ENCODE measurements at regions not wholly inside any gene's neighbourhood (a gene's known extent, or its start where the extent isn't known, plus 50 kb on each side); places are given as distances from the start of the nearest gene placed in this dataset.

DNA sequence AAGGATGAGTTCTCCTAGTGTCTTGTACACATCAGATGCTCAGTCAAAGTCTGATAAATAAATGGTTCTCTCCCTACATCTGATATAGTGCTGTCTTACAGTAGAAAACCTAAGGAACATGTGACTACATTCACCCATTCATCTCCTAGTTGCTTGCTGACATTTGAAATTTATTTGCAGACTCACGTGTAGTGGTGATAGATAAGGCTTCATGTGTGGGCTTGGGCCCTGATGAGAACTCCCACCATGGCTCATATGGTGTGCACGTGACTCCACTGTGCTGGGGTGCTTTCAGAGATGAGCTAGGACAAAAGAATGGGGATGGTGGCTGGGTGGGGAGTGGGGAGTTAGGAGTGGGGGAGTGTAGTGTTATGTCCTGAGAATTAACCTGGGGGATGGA is 287.3 kb downstream of the RPS24 start:
- in situ Hi-C loops (cut with HindIII; ENCODE audit: low sequenced_read_pairs) = no loop called here
- DNase-seq (ENCODE audit: low spot score) = no peak

- no peak for DNase-seq (ENCODE audit: low spot score)
- in situ Hi-C loops (cut with HindIII; ENCODE audit: low sequenced_read_pairs) = no loop called here
Observed at GRCh38 chr10:78321500-78321899, 287.8 kb downstream of the RPS24 start.

- DNase-seq (ENCODE audit: low spot score) = no peak
- in situ Hi-C loops (cut with HindIII; ENCODE audit: low sequenced_read_pairs) = no loop called here
Observed at GRCh38 chr10:78326372-78326771, 292.7 kb downstream of the RPS24 start.

DNA sequence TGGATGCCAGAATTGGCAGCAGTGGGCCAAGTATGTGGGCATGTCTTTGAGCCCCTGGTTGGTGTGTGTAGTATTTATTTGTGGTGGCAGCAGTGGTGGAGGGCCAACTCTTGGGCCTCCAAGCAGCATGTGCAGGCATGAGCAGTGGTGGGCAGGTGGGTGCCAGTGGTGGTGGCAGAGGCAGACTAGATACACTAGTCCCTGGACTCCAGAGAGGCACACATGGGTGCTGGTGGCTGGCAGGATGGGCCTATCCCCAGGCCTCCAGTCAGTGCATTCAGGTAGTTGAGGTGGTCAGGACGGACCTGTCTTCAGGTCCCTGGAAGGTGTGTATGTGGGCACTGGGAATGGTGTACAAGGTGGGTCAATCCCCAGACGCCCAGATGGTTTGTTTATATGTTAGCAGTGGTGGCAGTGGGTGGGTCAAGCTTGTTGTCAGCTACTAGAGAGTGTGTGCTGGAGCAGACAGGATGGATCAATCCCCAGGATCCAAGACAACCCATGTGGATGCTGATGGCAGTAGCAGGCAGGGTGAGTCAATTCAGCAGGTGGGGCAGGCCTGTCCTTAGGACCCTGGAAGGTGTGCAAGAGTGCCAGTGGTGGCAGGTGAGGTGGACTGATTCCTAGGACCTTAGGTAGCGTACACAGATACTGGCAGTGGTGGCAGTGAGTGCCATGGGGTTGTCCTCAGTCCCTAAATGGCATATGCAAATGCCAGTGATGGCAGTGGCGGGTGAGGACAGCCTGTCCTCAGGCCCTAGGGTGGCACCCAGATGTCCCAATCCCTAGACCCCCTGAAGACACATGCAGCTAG is 294.3 kb downstream of the RPS24 start:
- DNase-seq (ENCODE audit: low spot score) = no peak
- in situ Hi-C loops (cut with HindIII; ENCODE audit: low sequenced_read_pairs) = no loop called here

GRCh38 chr10:78328592-78329404 is 295.1 kb downstream of the RPS24 start:
- in situ Hi-C loops (cut with HindIII; ENCODE audit: low sequenced_read_pairs) = no loop called here
- no peak for DNase-seq (ENCODE audit: low spot score)

DNA sequence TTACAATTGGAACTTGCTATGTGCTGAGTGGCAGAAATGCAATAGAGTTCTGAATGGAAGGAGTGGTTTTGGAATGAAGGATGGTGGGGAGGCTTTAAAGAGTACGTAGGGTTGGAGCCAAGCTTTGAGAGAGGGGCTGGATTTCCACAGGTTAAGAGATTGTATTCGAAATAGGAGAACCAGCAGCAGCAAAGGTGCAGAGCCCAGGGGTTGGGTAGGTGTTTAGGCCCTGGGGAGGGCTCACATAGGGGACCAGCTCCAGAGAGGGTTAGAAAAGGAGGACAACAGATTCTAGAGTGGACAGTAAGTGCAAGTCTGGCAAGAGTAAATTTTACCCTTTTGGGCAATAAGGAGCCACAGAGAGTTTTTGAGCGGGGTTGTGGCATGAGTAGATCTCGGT is 297.2 kb downstream of the RPS24 start:
- DNase-seq (ENCODE audit: low spot score) = no peak
- in situ Hi-C loops (cut with HindIII; ENCODE audit: low sequenced_read_pairs) = no loop called here

DNA sequence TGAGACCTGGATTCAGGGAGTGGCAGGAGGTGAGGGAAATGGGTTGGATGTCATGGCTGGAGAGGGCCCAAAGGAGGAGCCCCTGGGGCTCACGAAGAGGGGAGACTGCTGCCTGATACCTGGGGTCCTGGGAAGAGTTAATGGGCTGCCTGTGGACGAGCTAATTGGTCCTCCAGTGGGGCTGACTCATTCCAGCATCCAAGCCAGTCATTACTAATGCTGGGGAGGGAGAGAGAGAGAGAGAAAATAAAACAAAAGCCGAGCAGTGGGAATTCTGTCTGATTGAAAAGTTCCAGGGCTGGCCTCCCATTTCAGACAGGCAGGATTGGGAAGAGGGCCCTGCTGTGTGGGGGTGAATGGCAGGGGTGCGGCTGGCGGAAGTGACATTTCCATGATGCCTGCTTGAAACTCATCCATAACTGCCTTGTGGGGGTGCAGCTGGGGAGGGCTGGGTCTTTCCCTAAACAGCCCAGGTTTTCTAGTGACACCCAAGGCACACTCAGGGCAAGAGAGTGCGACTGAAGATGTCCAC is 297.8 kb downstream of the RPS24 start:
- DNase-seq (ENCODE audit: low spot score) = peak; percentile 17
- in situ Hi-C loops (cut with HindIII; ENCODE audit: low sequenced_read_pairs) = no loop called here

DNA sequence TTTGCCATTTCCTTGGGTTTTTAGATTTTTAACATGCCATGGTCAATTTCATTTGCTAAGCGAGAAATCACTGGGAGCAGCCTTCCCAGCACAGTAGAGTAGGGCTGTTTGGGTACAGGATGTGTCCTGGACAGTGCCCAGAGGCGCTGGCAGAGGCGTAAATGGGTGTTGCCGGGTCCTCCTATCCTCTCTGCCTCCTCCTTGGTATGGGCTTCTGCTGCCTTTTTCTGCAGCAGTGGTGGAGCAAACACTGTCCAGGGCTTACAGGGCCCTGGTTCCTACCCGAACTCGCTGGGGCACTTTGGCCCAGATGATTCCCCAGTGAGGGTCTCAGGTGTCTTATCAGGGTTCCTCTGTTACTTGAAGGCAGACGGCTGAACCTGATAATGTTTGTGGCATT is 298.3 kb downstream of the RPS24 start:
- DNase-seq (ENCODE audit: low spot score) = peak; percentile 20
- in situ Hi-C loops (cut with HindIII; ENCODE audit: low sequenced_read_pairs) = no loop called here

- DNase-seq (ENCODE audit: low spot score) = no peak
- in situ Hi-C loops (cut with HindIII; ENCODE audit: low sequenced_read_pairs) = no loop called here
Observed at GRCh38 chr10:78332657-78333056, 299.0 kb downstream of the RPS24 start.

DNA sequence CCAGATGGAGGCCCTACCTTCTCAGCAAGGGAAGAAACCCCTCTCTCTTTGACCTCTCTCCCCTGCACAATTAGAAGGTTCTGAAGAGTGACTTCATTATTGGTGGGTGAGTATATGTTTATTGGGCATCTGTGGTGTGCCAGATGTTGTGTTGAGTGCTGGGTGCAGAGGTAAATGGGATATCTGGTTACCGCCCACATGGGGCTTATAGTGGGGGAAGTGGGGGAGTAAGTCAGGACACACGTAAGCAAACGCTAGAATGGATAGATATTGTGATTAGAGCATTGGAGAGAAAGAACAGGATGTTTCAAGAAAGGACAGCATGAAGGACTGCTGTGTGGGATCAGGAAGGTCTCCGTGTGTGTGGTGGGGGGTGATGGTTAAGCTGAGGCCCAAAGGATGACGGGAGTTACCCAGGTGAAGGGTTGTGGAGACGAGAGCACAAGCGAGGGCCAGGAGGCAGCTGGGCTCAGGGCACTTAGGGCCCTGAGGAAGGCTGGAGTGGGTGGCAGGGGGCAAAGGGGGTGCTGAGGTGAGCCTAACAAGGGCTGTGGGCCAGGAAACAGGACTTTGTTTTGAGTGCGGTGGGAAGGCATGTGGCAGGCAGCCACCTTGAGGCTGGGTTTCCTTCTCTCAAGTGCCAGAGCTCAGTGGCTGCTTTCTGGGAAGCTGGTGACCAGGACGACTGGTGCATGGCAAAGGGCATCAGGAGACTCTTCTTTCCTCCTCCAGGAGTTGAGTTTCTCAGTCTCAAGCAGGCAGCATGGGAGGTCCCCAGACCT is 299.9 kb downstream of the RPS24 start:
- DNase-seq (ENCODE audit: low spot score) = no peak
- in situ Hi-C loops (cut with HindIII; ENCODE audit: low sequenced_read_pairs) = no loop called here

DNA sequence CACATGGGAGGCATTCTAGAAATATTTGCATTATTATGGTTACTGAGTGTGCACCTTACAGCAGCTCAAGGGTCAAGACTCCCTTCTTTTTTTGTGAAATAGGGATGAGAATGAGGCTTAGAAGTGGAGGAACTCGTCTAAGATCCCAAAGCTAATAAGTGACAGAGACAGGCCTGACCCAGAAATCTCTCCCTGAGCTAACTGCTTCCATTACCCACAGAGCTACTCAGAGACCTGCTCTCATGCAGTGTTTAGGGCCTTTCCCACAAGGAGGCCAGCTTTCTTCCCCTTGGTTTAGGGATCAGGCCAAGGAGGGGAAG is 301.7 kb downstream of the RPS24 start:
- in situ Hi-C loops (cut with HindIII; ENCODE audit: low sequenced_read_pairs) = no loop called here
- DNase-seq (ENCODE audit: low spot score) = no peak

DNA sequence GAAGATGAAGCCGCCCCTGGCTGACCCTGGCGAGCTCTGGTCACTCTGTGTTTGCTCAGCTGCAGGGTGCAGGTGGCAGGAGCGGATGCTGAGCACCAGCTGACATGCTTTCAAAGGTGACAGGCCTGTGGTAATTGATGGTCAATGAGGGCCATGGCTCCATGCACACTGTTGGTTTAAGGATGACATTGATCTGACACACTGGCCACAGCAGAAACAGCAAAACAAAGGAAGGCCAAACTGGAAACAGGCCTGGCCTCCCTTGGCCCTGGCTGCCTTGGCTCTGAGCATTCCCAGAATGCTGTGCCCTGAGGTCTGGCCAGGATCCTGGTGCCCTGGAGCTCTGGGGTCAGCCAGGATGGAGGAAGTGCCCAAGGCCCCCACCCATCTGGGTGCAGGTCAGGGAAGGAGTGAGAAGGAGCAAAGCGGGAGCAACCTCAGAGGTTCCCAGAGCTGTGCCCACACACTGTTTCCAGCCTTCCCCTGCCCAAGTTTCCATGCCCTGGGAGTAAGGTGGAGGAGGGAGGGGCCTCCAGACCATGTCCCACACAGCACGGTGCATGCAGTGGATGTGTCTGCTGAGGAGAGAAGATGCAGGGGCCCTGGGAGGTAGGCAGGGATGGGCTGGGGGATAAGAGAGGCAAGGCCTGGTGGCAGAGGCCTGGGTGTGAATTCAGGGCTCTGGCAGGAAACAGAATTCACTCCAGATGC is 302.2 kb downstream of the RPS24 start:
- in situ Hi-C loops (cut with HindIII; ENCODE audit: low sequenced_read_pairs) = no loop called here
- peak; percentile 19 for DNase-seq (ENCODE audit: low spot score)

- no peak for DNase-seq (ENCODE audit: low spot score)
- in situ Hi-C loops (cut with HindIII; ENCODE audit: low sequenced_read_pairs) = no loop called here
Observed at GRCh38 chr10:78336402-78336791, 302.7 kb downstream of the RPS24 start.

DNA sequence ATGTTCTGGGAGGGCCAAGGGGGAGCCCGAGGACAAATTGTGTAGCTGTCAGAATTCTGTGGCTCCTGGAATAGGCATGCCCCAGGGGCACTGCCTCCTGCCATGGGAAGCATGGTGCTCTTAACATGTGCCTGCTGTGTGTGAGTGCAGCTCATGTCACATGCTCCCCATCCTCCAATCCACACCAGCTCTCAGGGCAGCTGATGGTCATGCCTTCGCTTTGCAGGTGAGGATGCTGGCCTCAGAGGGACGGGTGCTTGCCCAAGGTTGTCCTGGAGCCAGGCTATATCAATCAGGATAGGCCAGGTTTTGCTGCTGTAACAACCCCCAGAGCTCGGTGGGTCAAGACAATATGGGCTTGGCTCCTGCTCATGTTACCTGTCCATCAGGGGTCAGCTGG is 303.4 kb downstream of the RPS24 start:
- DNase-seq (ENCODE audit: low spot score) = no peak
- in situ Hi-C loops (cut with HindIII; ENCODE audit: low sequenced_read_pairs) = no loop called here

DNA sequence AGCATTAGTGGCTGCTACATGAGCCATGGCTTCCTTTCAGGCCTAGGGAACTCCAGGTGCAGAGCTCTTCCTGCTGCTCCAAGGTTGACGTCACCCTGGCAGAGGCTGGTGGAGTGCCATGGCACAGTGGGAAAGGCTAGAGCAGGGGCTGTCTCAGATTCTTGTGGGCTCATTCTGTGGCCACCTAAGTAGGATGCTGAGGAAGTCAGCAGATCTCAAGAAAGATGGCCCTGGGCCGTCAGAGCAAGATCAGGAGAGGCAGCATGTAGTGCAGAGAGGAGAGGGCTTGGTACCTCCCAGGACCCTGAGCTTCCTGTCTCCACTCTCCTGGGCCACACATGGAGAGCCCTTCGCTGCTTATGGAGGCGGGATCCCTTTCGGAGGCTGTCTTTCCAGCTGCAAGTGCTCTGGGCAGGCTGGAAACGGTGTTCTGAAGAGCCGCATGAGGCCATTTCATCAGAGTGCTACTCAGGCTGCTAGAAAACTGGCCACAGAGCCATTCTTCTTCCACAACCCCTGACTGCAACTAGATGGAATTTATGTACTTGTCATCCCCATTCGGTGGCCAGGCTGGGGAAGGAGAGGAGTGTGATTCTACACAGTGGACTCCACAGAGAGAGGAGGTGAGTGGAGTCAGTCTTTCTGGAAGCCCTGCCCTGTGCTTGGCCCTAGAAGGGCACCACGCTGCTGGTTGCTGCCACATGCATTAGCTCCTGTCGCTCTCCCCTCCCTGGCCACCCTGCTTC is 304.2 kb downstream of the RPS24 start:
- in situ Hi-C loops (cut with HindIII; ENCODE audit: low sequenced_read_pairs) = no loop called here
- no peak for DNase-seq (ENCODE audit: low spot score)

GRCh38 chr10:78338717-78339116 is 305.1 kb downstream of the RPS24 start:
- in situ Hi-C loops (cut with HindIII; ENCODE audit: low sequenced_read_pairs) = no loop called here
- DNase-seq (ENCODE audit: low spot score) = no peak

- in situ Hi-C loops (cut with HindIII; ENCODE audit: low sequenced_read_pairs) = no loop called here
Observed at GRCh38 chr10:78339251-78339650, 305.6 kb downstream of the RPS24 start.

DNA sequence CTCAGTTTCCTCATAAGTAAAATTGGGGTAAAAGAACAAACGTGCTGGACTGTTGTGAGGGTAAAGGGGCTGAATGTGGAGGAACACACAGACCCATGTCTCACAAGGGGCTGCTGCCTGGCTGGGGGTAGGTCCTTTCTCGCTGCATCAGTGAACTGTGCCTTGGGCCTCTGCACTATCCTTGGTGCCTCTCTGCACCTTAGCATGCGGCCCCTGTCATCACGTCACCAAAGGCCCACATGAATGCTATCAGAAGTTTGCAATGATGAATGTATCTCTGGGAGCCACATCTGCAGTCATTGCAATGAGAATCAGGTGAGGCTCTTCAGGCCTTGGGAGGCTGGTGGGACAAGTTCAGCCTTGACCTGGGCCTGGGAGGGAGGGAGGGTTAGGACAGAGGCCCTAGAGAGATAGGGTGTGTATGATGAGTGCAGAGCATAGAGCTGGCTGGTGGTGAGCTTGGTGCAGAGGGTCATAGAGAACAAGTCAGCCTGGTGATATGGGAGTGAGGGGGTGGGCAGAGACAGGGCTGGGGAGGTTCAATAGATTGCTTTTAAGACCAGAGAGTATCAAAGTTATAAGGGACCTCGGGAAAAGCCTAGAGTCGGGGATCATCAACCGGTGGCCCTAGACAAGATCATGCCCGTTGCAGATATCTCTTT is 308.4 kb downstream of the RPS24 start:
- no peak for DNase-seq (ENCODE audit: low spot score)
- in situ Hi-C loops (cut with HindIII; ENCODE audit: low sequenced_read_pairs) = no loop called here

More at GRCh38 chr10:78339251-78339650, 305.6 kb downstream of the RPS24 start:
- no peak for DNase-seq (ENCODE audit: low spot score)
